SKM-1 (cell line): ENCODE measurements at regions not wholly inside any gene's neighbourhood (a gene's known extent, or its start where the extent isn't known, plus 50 kb on each side); places are given as distances from the start of the nearest gene placed in this dataset.
"Not testable (repeated sequence)": the region's sequence is repeated elsewhere in the genome, so short reads cannot be mapped to it uniquely, and the experiment has no call there.

Experiments used
- DNase-seq: peaks from one replicate; lab custom pipeline; 2025; ENCODE audit not compliant: unreplicated experiment; lab: John Stamatoyannopoulos, UW

GRCh38 chr20:48007351-48007750, 222.1 kb upstream of the SULF2 start:
- DNase-seq = no peak

- no peak for DNase-seq
Observed at GRCh38 chr20:48006036-48006833, 221.0 kb upstream of the SULF2 start.

GRCh38 chr20:48003021-48003420, 217.7 kb upstream of the SULF2 start:
- DNase-seq = no peak

- DNase-seq = peak; percentile 38
Observed at GRCh38 chr20:48002517-48002970, 217.3 kb upstream of the SULF2 start.

GRCh38 chr20:47999166-47999565, 213.9 kb upstream of the SULF2 start:
- DNase-seq = no peak

- peak; percentile 95 for DNase-seq
Observed at GRCh38 chr20:47998736-47999135, 213.5 kb upstream of the SULF2 start.

GRCh38 chr20:47995661-47996060, 210.4 kb upstream of the SULF2 start:
- DNase-seq = no peak

GRCh38 chr20:47993817-47994216, 208.5 kb upstream of the SULF2 start:
- no peak for DNase-seq

- DNase-seq = no peak
Observed at GRCh38 chr20:47993035-47993755, 207.9 kb upstream of the SULF2 start.

GRCh38 chr20:47991875-47992488, 206.7 kb upstream of the SULF2 start:
- DNase-seq = no peak

- DNase-seq = no peak
Observed at GRCh38 chr20:47990507-47991150, 205.3 kb upstream of the SULF2 start.

- DNase-seq = no peak
Observed at GRCh38 chr20:47989957-47990356, 204.7 kb upstream of the SULF2 start.

- no peak for DNase-seq
Observed at GRCh38 chr20:47988676-47989075, 203.4 kb upstream of the SULF2 start.

GRCh38 chr20:47985092-47985850, 200.0 kb upstream of the SULF2 start:
- no peak for DNase-seq

- DNase-seq = no peak
Observed at GRCh38 chr20:47984437-47984836, 199.2 kb upstream of the SULF2 start.

GRCh38 chr20:47983642-47984041, 198.4 kb upstream of the SULF2 start:
- DNase-seq = not testable (repeated sequence)

- no peak for DNase-seq
Observed at GRCh38 chr20:47982574-47983360, 197.5 kb upstream of the SULF2 start.

GRCh38 chr20:47981222-47981621, 195.9 kb upstream of the SULF2 start:
- DNase-seq = no peak

GRCh38 chr20:47980336-47981177, 195.3 kb upstream of the SULF2 start:
- DNase-seq = no peak
